ENCODE measurements at regions not wholly inside any gene's neighbourhood (a gene's known extent, or its start where the extent isn't known, plus 50 kb on each side); places are given as distances from the start of the nearest gene placed in this dataset.

- no peaks in the 10 kb centered on the region for H4K20me1 ChIP-seq (replicated peaks; ENCODE audit: control insufficient read depth, extremely low read depth, insufficient read depth, low read length)
- H3K4me3 ChIP-seq (replicated peaks in 1 of 3; ENCODE audit: insufficient read depth in 1 of 3, low read depth in 1 of 3, low read length in 3 of 3): no peak overlapping the region
- no peaks in the 10 kb centered on the region for H3K9me3 ChIP-seq (replicated peaks; ENCODE audit: control insufficient read depth, insufficient read depth, low read length)
- TF ChIP-seq MYC (IDR thresholded peaks at IDR 0.05; ENCODE audit: low read depth, low read length) (no peak), FOS (IDR thresholded peaks at IDR 0.05; ENCODE audit: borderline replicate concordance, insufficient read depth, low read length) (no peak), GATA2 (IDR thresholded peaks at IDR 0.05; ENCODE audit: insufficient read depth, insufficient read length, low read depth, low read length) (no peak), JUN (IDR thresholded peaks at IDR 0.05; ENCODE audit: borderline replicate concordance, insufficient read depth, insufficient read length, low read depth) (no peak)
- intact Hi-C loops (cut with micrococcal nuclease): no loop called here
- H3K9me1 ChIP-seq (replicated peaks; ENCODE audit: control insufficient read depth, extremely low read depth, insufficient read depth, low read length): no peaks in the 10 kb centered on the region
- no peak for FAIRE-seq
- no peaks in the 10 kb centered on the region for H3K4me1 ChIP-seq (ENCODE audit: control insufficient read depth, extremely low read depth, insufficient read depth, low read length)
- no TSS peak for BruUV-seq (replicated peaks)
- no peak for DNase-seq (ENCODE audit: low read depth, low spot score)
- no peak overlapping the region for H3K4me2 ChIP-seq (ENCODE audit: insufficient read depth, low read length)
- no peaks in the 10 kb centered on the region for H3K27me3 ChIP-seq (ENCODE audit: control insufficient read depth in 2 of 2, insufficient read depth in 2 of 2, low read length in 2 of 2)
- H3K9ac ChIP-seq (replicated peaks; ENCODE audit: extremely low read depth, insufficient read depth, low read length): no peak overlapping the region
- POLR2A ChIA-PET: no interaction called here
- no peaks in the 10 kb centered on the region for H3K36me3 ChIP-seq (ENCODE audit: control insufficient read depth in 2 of 2, extremely low read depth in 1 of 2, insufficient read depth in 2 of 2, low read length in 2 of 2)
- H3K79me2 ChIP-seq (ENCODE audit: control insufficient read depth, insufficient read depth, low read length): no peaks in the 10 kb centered on the region
- dilution Hi-C loops (cut with MboI; ENCODE audit: extremely low pct_ligation_motif_present, low sequenced_read_pairs): no loop called here
- CTCF ChIA-PET: no interaction called here
- no peak overlapping the region for H2AFZ ChIP-seq (ENCODE audit: low read depth, low read length)
- H3K27ac ChIP-seq (ENCODE audit: insufficient read depth, low read depth, low read length): no peak overlapping the region
Observed at GRCh38 chr7:1357601-1358271, 101.5 kb downstream of the MICALL2 start.

GRCh38 chr7:1358376-1359050 is 100.8 kb downstream of the MICALL2 start:
- H3K27me3 ChIP-seq (ENCODE audit: control insufficient read depth in 2 of 2, insufficient read depth in 2 of 2, low read length in 2 of 2): no peaks in the 10 kb centered on the region
- TF ChIP-seq POLR2AphosphoS5 (IDR thresholded peaks at IDR 0.05; ENCODE audit: insufficient read depth, low read depth, low read length) (no peak), FOS (IDR thresholded peaks at IDR 0.05; ENCODE audit: borderline replicate concordance, insufficient read depth, low read length) (no peak), EZH2 (IDR thresholded peaks at IDR 0.05; ENCODE audit: borderline replicate concordance, low read depth, low read length, severe bottlenecking) (no peak), MYC (IDR thresholded peaks at IDR 0.05; ENCODE audit: low read depth, low read length) (no peak)
- H3K4me2 ChIP-seq (ENCODE audit: insufficient read depth, low read length): no peak overlapping the region
- DNase-seq (ENCODE audit: low read depth, low spot score) (no peak), FAIRE-seq (no peak)
- H4K20me1 ChIP-seq (replicated peaks; ENCODE audit: control insufficient read depth, extremely low read depth, insufficient read depth, low read length): no peaks in the 10 kb centered on the region
- no peaks in the 10 kb centered on the region for H3K9me1 ChIP-seq (replicated peaks; ENCODE audit: control insufficient read depth, extremely low read depth, insufficient read depth, low read length)
- no peak overlapping the region for H3K27ac ChIP-seq (ENCODE audit: insufficient read depth, low read depth, low read length)
- no peaks in the 10 kb centered on the region for H3K36me3 ChIP-seq (ENCODE audit: control insufficient read depth in 2 of 2, extremely low read depth in 1 of 2, insufficient read depth in 2 of 2, low read length in 2 of 2)
- intact Hi-C loops (cut with micrococcal nuclease): no loop called here
- CTCF ChIA-PET: interaction anchor here (1.0 to 1.2 kb wide), 3 partner anchors 9 to 165 kb away, joined by 3 read pairs; no protein-coding TSS in a partner anchor
- H3K4me1 ChIP-seq (ENCODE audit: control insufficient read depth, extremely low read depth, insufficient read depth, low read length): no peaks in the 10 kb centered on the region
- no TSS peak for BruUV-seq (replicated peaks)
- no peaks in the 10 kb centered on the region for H3K79me2 ChIP-seq (ENCODE audit: control insufficient read depth, insufficient read depth, low read length)
- H3K9ac ChIP-seq (replicated peaks; ENCODE audit: extremely low read depth, insufficient read depth, low read length): no peak overlapping the region
- no peak overlapping the region for H3K4me3 ChIP-seq (replicated peaks in 1 of 3; ENCODE audit: insufficient read depth in 1 of 3, low read depth in 1 of 3, low read length in 3 of 3)
- dilution Hi-C loops (cut with MboI; ENCODE audit: extremely low pct_ligation_motif_present, low sequenced_read_pairs): no loop called here
- H2AFZ ChIP-seq (ENCODE audit: low read depth, low read length): no peak overlapping the region
- POLR2A ChIA-PET: no interaction called here
- no peaks in the 10 kb centered on the region for H3K9me3 ChIP-seq (replicated peaks; ENCODE audit: control insufficient read depth, insufficient read depth, low read length)
